ENCODE measurements at regions not wholly inside any gene's neighbourhood (a gene's known extent, or its start where the extent isn't known, plus 50 kb on each side); places are given as distances from the start of the nearest gene placed in this dataset.

GRCh38 chr7:155996718-155997280, 184.5 kb upstream of the SHH start:
- Histone ChIP-seq H3K36me3 (no peaks in the 10 kb centered on the region), H3K9me3 (no peaks in the 10 kb centered on the region), H3K4me1 (no peaks in the 10 kb centered on the region), H3K4me3 (no peak overlapping the region), H3K27me3 (no peaks in the 10 kb centered on the region), H3K27ac (no peak overlapping the region)
- TF ChIP-seq, protein P1, sequence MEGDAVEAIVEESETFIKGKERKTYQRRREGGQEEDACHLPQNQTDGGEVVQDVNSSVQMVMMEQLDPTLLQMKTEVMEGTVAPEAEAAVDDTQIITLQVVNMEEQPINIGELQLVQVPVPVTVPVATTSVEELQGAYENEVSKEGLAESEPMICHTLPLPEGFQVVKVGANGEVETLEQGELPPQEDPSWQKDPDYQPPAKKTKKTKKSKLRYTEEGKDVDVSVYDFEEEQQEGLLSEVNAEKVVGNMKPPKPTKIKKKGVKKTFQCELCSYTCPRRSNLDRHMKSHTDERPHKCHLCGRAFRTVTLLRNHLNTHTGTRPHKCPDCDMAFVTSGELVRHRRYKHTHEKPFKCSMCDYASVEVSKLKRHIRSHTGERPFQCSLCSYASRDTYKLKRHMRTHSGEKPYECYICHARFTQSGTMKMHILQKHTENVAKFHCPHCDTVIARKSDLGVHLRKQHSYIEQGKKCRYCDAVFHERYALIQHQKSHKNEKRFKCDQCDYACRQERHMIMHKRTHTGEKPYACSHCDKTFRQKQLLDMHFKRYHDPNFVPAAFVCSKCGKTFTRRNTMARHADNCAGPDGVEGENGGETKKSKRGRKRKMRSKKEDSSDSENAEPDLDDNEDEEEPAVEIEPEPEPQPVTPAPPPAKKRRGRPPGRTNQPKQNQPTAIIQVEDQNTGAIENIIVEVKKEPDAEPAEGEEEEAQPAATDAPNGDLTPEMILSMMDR (IDR thresholded peaks at IDR 0.05), result no peak
- intact Hi-C loops (cut with DNase I), result no loop called here
- DNase-seq (ENCODE audit: low spot score in 2 of 2), result no peak

GRCh38 chr7:155995183-155995612, 182.9 kb upstream of the SHH start:
- Histone ChIP-seq H3K9me3 (no peaks in the 10 kb centered on the region), H3K27me3 (no peaks in the 10 kb centered on the region), H3K4me3 (no peak overlapping the region), H3K36me3 (no peaks in the 10 kb centered on the region), H3K27ac (no peak overlapping the region), H3K4me1 (no peaks in the 10 kb centered on the region)
- TF ChIP-seq, protein P1 (IDR thresholded peaks at IDR 0.05), result no peak
- intact Hi-C loops (cut with DNase I), result no loop called here
- no peak for DNase-seq (ENCODE audit: low spot score in 2 of 2)

- DNase-seq (ENCODE audit: low spot score in 2 of 2), result no peak
Measured at GRCh38 chr7:155994279-155994811, 182.1 kb upstream of the SHH start.

DNA sequence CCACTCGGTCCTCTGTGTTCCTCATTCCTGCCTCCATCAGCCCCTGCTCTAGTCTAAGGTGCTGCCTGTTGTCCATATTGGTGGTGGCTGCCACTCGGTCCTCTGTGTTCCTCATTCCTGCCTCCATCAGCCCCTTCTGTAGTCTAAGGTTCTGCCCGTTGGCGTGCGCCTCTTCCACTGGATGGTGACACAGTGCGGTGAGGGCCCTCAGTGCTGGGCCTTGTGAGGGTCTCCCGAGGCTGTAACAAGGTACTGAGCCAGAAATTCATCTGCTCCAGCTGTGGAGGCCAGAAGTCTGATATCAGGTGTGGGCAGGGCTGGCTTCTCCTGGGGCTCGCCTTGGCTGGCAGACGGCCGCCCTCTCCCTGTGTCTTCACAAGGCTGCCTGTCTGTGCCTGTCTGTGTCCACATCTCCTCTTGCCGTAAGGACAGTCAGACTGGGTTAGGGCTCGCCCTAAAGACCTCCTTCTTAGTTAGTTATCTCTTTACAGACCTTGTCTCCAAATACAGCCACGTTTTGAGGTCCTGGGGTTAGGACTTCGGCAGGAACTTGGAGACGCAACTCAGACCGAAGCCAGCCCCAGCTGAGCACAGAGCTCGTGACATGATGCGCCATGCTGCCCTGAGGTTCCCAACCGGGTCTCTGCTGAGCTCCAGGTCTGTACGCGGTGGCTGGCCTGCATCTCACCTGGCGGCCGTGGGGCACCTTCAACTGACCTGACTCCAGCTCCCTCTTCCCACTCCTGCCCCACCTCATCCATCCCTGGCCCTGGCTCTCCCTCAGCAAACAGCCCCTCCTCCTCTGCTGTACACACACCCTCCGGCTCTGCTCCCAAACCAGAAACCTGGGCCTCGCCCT, 181.4 kb upstream of the SHH start:
- intact Hi-C loops (cut with DNase I), result no loop called here
- Histone ChIP-seq H3K9me3 (no peaks in the 10 kb centered on the region), H3K4me3 (no peak overlapping the region), H3K4me1 (no peaks in the 10 kb centered on the region), H3K27me3 (no peaks in the 10 kb centered on the region), H3K27ac (no peak overlapping the region), H3K36me3 (no peaks in the 10 kb centered on the region)
- TF ChIP-seq, protein P1 (IDR thresholded peaks at IDR 0.05), result no peak
- no peak for DNase-seq (ENCODE audit: low spot score in 2 of 2)

More at GRCh38 chr7:155994279-155994811, 182.1 kb upstream of the SHH start:
- no peaks in the 10 kb centered on the region for H3K9me3 ChIP-seq
- intact Hi-C loops (cut with DNase I), result no loop called here
- H3K4me1 ChIP-seq, result no peaks in the 10 kb centered on the region
- no peaks in the 10 kb centered on the region for H3K36me3 ChIP-seq
- no peaks in the 10 kb centered on the region for H3K27me3 ChIP-seq
- H3K27ac ChIP-seq, result no peak overlapping the region
- TF ChIP-seq, protein P1 (IDR thresholded peaks at IDR 0.05), result no peak
- no peak overlapping the region for H3K4me3 ChIP-seq

- Histone ChIP-seq H3K9me3 (no peaks in the 10 kb centered on the region), H3K27me3 (no peaks in the 10 kb centered on the region)
- DNase-seq (ENCODE audit: low spot score in 2 of 2), result no peak
Measured at GRCh38 chr7:155992974-155993373, 180.7 kb upstream of the SHH start.

More at GRCh38 chr7:155992974-155993373, 180.7 kb upstream of the SHH start:
- Histone ChIP-seq H3K4me1 (no peaks in the 10 kb centered on the region), H3K27ac (no peak overlapping the region), H3K36me3 (no peaks in the 10 kb centered on the region), H3K4me3 (no peak overlapping the region)
- TF ChIP-seq, protein P1 (IDR thresholded peaks at IDR 0.05), result no peak
- intact Hi-C loops (cut with DNase I), result no loop called here
